ENCODE measurements at regions not wholly inside any gene's neighbourhood (a gene's known extent, or its start where the extent isn't known, plus 50 kb on each side); places are given as distances from the start of the nearest gene placed in this dataset.

GRCh38 chr4:110967936-110968335, 345.1 kb upstream of the PITX2 start:
- no peaks in the 10 kb centered on the region for H3K79me2 ChIP-seq (ENCODE audit: insufficient read depth, low read length)
- no peak overlapping the region for H2AFZ ChIP-seq (ENCODE audit: low read depth, low read length, severe bottlenecking)
- H3K4me3 ChIP-seq (ENCODE audit: insufficient read depth, low read length, poor library complexity, severe bottlenecking), result no peak overlapping the region
- no peak overlapping the region for H3K4me2 ChIP-seq (ENCODE audit: low read depth, low read length, poor library complexity, severe bottlenecking)
- H3F3A ChIP-seq (ENCODE audit: insufficient read depth), result no peaks in the 10 kb centered on the region
- H4K20me1 ChIP-seq (ENCODE audit: low read depth, low read length), result no peaks in the 10 kb centered on the region
- TF ChIP-seq CTCF (IDR thresholded peaks at IDR 0.05; ENCODE audit: insufficient read depth, low read length, poor library complexity, severe bottlenecking) (no peak), EZH2phosphoT487 (conservative IDR thresholded peaks at IDR 0.05; ENCODE audit: low read length) (no peak)
- no peaks in the 10 kb centered on the region for H3K9me2 ChIP-seq (replicated peaks; ENCODE audit: insufficient read depth, low read length)
- no peak overlapping the region for H3K27ac ChIP-seq (ENCODE audit: low read depth, low read length)
- no peaks in the 10 kb centered on the region for H3K9me3 ChIP-seq (ENCODE audit: insufficient read depth, low read length)
- H3K36me3 ChIP-seq (ENCODE audit: low read length), result no peaks in the 10 kb centered on the region
- H3K9ac ChIP-seq (ENCODE audit: low read length), result no peak overlapping the region
- no peaks in the 10 kb centered on the region for H3K27me3 ChIP-seq (ENCODE audit: low read length)

- TF ChIP-seq CTCF (IDR thresholded peaks at IDR 0.05; ENCODE audit: insufficient read depth, low read length, poor library complexity, severe bottlenecking), result peak; percentile 43
- no peak for TF ChIP-seq EZH2phosphoT487 (conservative IDR thresholded peaks at IDR 0.05; ENCODE audit: low read length)
- H3K27ac ChIP-seq (ENCODE audit: low read depth, low read length), result no peak overlapping the region
- H3F3A ChIP-seq (ENCODE audit: insufficient read depth), result no peaks in the 10 kb centered on the region
- no peaks in the 10 kb centered on the region for H3K79me2 ChIP-seq (ENCODE audit: insufficient read depth, low read length)
- H3K9me3 ChIP-seq (ENCODE audit: insufficient read depth, low read length), result no peaks in the 10 kb centered on the region
- H2AFZ ChIP-seq (ENCODE audit: low read depth, low read length, severe bottlenecking), result peak overlapping the region; percentile 64
- H3K9me2 ChIP-seq (replicated peaks; ENCODE audit: insufficient read depth, low read length), result no peaks in the 10 kb centered on the region
- no peaks in the 10 kb centered on the region for H4K20me1 ChIP-seq (ENCODE audit: low read depth, low read length)
- no peak overlapping the region for H3K4me3 ChIP-seq (ENCODE audit: insufficient read depth, low read length, poor library complexity, severe bottlenecking)
- H3K27me3 ChIP-seq (ENCODE audit: low read length), result no peaks in the 10 kb centered on the region
- H3K9ac ChIP-seq (ENCODE audit: low read length), result no peak overlapping the region
- no peaks in the 10 kb centered on the region for H3K36me3 ChIP-seq (ENCODE audit: low read length)
- peak overlapping the region; percentile 26 for H3K4me2 ChIP-seq (ENCODE audit: low read depth, low read length, poor library complexity, severe bottlenecking)
These were observed 347.8 kb upstream of the PITX2 start for GRCh38 chr4:110970642-110971041.

- Histone ChIP-seq H3K27me3 (ENCODE audit: low read length) (no peaks in the 10 kb centered on the region), H3F3A (ENCODE audit: insufficient read depth) (no peaks in the 10 kb centered on the region), H3K27ac (ENCODE audit: low read depth, low read length) (no peak overlapping the region), H3K9ac (ENCODE audit: low read length) (no peak overlapping the region), H3K79me2 (ENCODE audit: insufficient read depth, low read length) (no peaks in the 10 kb centered on the region), H3K36me3 (ENCODE audit: low read length) (no peaks in the 10 kb centered on the region), H4K20me1 (ENCODE audit: low read depth, low read length) (no peaks in the 10 kb centered on the region), H3K4me2 (ENCODE audit: low read depth, low read length, poor library complexity, severe bottlenecking) (no peak overlapping the region), H3K9me3 (ENCODE audit: insufficient read depth, low read length) (no peaks in the 10 kb centered on the region), H2AFZ (ENCODE audit: low read depth, low read length, severe bottlenecking) (no peak overlapping the region), H3K4me3 (ENCODE audit: insufficient read depth, low read length, poor library complexity, severe bottlenecking) (no peak overlapping the region), H3K9me2 (replicated peaks; ENCODE audit: insufficient read depth, low read length) (no peaks in the 10 kb centered on the region)
- TF ChIP-seq EZH2phosphoT487 (conservative IDR thresholded peaks at IDR 0.05; ENCODE audit: low read length) (no peak), CTCF (IDR thresholded peaks at IDR 0.05; ENCODE audit: insufficient read depth, low read length, poor library complexity, severe bottlenecking) (no peak)
These were observed 352.5 kb upstream of the PITX2 start for GRCh38 chr4:110975338-110975737.
